Ishikawa (cell line): ENCODE measurements at regions not wholly inside any gene's neighbourhood (a gene's known extent, or its start where the extent isn't known, plus 50 kb on each side); places are given as distances from the start of the nearest gene placed in this dataset.

Experiments
- CEBPB ChIP-seq: IDR thresholded peaks from 2 replicates; pipeline ENCODE4 v1.6.1; 2012
- CREB1 ChIP-seq: IDR thresholded peaks from 2 replicates; pipeline ENCODE4 v1.6.1; 2012; ENCODE audit warnings: low read depth
- EGR1 ChIP-seq: IDR thresholded peaks from 2 replicates; pipeline ENCODE4 v1.6.1; 2012
- EP300 ChIP-seq: IDR thresholded peaks from 2 replicates; pipeline ENCODE4 v1.6.1; 2012; ENCODE audit warnings: borderline replicate concordance
- FOXM1 ChIP-seq: IDR thresholded peaks from 2 replicates; pipeline ENCODE4 v1.6.1; 2012; ENCODE audit warnings: low read depth, borderline replicate concordance
- NFIC ChIP-seq: IDR thresholded peaks from 2 replicates; pipeline ENCODE4 v1.6.1; 2012
- RAD21 ChIP-seq: IDR thresholded peaks from 2 replicates; pipeline ENCODE4 v1.6.1; 2012; ENCODE audit warnings: low read depth
- TAF1 ChIP-seq: IDR thresholded peaks from 2 replicates; pipeline ENCODE4 v1.6.1; 2012; ENCODE audit warnings: low read depth, mild to moderate bottlenecking
- TCF12 ChIP-seq: IDR thresholded peaks from 2 replicates; pipeline ENCODE4 v1.6.1; 2012; ENCODE audit warnings: low read depth
- TEAD4 ChIP-seq: IDR thresholded peaks from 2 replicates; pipeline ENCODE4 v1.6.1; 2012
- YY1 ChIP-seq: IDR thresholded peaks from 2 replicates; pipeline ENCODE4 v1.6.1; 2012; ENCODE audit warnings: low read depth
- ZBTB7A ChIP-seq: IDR thresholded peaks from 2 replicates; pipeline ENCODE4 v1.6.1; 2012; ENCODE audit warnings: low read depth
- TF ChIP-seq, protein P1 (sequence below): IDR thresholded peaks from 2 replicates; pipeline ENCODE4 v1.6.1; 2012; ENCODE audit warnings: low read depth, mild to moderate bottlenecking
- TF ChIP-seq, protein P2 (sequence below): IDR thresholded peaks from 2 replicates; pipeline ENCODE4 v1.6.1; 2012
- TF ChIP-seq, protein P3 (sequence below): IDR thresholded peaks from 2 replicates; pipeline ENCODE4 v1.6.1; 2012

DNA sequence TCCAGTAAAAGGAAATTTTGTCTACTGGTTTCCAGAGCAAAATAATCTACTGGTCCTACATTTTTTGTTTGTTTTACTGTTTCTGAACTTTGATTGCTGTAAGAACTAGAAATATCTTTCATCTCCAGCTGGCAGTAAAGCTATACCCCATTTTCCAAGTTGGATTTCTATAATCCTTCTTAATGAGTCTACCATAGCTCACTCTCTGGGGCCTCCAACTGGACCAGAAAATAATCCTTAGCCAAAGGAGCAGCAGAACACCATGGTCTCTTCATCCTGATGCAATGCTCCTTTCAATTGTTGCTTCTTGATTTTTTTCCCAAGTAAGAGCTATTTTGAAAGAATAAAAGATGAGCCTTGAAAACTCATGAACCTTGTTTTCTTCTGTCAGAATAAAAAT is 110.0 kb upstream of the COL11A1 start:
- TF ChIP-seq, protein P1, sequence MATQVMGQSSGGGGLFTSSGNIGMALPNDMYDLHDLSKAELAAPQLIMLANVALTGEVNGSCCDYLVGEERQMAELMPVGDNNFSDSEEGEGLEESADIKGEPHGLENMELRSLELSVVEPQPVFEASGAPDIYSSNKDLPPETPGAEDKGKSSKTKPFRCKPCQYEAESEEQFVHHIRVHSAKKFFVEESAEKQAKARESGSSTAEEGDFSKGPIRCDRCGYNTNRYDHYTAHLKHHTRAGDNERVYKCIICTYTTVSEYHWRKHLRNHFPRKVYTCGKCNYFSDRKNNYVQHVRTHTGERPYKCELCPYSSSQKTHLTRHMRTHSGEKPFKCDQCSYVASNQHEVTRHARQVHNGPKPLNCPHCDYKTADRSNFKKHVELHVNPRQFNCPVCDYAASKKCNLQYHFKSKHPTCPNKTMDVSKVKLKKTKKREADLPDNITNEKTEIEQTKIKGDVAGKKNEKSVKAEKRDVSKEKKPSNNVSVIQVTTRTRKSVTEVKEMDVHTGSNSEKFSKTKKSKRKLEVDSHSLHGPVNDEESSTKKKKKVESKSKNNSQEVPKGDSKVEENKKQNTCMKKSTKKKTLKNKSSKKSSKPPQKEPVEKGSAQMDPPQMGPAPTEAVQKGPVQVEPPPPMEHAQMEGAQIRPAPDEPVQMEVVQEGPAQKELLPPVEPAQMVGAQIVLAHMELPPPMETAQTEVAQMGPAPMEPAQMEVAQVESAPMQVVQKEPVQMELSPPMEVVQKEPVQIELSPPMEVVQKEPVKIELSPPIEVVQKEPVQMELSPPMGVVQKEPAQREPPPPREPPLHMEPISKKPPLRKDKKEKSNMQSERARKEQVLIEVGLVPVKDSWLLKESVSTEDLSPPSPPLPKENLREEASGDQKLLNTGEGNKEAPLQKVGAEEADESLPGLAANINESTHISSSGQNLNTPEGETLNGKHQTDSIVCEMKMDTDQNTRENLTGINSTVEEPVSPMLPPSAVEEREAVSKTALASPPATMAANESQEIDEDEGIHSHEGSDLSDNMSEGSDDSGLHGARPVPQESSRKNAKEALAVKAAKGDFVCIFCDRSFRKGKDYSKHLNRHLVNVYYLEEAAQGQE = no peak
- TF ChIP-seq, protein P2, sequence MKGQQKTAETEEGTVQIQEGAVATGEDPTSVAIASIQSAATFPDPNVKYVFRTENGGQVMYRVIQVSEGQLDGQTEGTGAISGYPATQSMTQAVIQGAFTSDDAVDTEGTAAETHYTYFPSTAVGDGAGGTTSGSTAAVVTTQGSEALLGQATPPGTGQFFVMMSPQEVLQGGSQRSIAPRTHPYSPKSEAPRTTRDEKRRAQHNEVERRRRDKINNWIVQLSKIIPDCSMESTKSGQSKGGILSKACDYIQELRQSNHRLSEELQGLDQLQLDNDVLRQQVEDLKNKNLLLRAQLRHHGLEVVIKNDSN = no peak
- TF ChIP-seq YY1 = no peak
- no peak for TF ChIP-seq CREB1
- TF ChIP-seq ZBTB7A = no peak
- TF ChIP-seq, protein P3, sequence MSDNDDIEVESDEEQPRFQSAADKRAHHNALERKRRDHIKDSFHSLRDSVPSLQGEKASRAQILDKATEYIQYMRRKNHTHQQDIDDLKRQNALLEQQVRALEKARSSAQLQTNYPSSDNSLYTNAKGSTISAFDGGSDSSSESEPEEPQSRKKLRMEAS = no peak
- TF ChIP-seq EGR1 = no peak
- no peak for TF ChIP-seq FOXM1
- no peak for TF ChIP-seq NFIC

DNA sequence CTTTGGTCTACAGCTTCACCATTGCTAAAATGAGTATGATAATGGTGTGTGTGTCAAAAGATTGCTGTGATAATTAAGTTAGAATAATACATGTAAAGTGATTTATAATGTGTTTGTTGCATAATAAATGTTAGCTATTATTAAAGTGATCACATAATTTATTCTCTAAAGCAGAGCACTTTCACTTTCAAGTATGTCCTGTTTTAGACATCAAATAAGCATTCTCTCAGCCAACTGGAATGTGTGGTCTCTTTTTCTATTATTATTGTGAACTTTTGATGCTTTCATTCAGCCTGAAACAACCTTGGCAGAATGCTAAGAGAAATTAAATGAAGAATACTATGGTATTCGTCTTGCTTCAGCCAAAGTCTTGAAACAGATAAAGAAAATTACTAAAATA is 102.8 kb upstream of the COL11A1 start:
- no peak for TF ChIP-seq FOXM1
- no peak for TF ChIP-seq RAD21
- no peak for TF ChIP-seq EP300
- TF ChIP-seq TEAD4 = no peak
- TF ChIP-seq, protein P1 = no peak
- no peak for TF ChIP-seq ZBTB7A
- no peak for TF ChIP-seq YY1
- TF ChIP-seq, protein P3 = no peak
- TF ChIP-seq CREB1 = no peak
- no peak for TF ChIP-seq TCF12
- TF ChIP-seq, protein P2 = no peak
- TF ChIP-seq NFIC = no peak
- no peak for TF ChIP-seq CEBPB
- no peak for TF ChIP-seq TAF1

DNA sequence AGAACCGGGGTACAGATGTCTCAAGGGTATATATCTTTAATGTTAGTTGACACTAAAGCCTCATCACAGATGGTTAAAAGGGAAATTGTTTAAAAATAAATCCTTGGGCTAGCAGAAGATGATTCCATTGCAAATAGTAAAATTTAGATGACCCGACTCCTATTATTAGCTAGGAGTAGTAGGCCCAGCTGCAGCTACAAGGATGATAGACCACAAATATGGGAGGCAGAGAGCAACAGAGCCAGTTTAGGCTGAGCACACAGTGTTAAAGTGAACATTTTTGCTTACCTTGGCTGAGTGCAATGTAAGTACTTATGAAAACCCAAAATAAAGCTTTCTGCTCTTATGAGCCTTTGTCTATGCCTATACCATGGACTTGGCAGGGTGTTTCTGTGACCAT is 100.5 kb upstream of the COL11A1 start:
- no peak for TF ChIP-seq TCF12

DNA sequence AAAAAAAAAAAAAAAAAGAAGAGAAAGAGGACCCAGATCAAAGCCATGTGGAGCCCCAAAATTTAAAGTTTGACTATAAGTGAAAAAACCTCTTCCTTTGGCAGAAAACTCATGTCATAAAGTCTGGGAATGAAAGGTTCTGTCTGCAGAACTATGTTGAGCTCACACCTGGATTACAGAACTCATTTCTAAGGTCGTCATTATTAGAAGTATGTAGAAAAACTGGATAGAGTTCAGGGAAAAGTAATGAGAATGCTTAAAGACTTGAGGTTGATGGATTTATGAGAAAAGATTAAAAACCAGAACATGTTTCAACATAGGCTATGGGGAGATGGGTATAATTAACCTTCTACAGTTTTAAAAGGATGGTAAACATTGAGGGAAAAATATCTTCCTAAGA is 90.7 kb upstream of the COL11A1 start:
- TF ChIP-seq FOXM1 = no peak
- no peak for TF ChIP-seq YY1
- no peak for TF ChIP-seq RAD21
- TF ChIP-seq, protein P2 = no peak
- TF ChIP-seq CEBPB = no peak
- no peak for TF ChIP-seq NFIC
- TF ChIP-seq EGR1 = no peak
- TF ChIP-seq, protein P3 = no peak
- TF ChIP-seq, protein P1 = no peak
- no peak for TF ChIP-seq CREB1
- TF ChIP-seq ZBTB7A = no peak
- TF ChIP-seq TCF12 = no peak
- TF ChIP-seq TEAD4 = no peak
- no peak for TF ChIP-seq TAF1
- TF ChIP-seq EP300 = no peak
